Stimulated activated CD8-positive, alpha-beta memory T cell treated with anti-CD3 and anti-CD28 coated beads, Interleukin-15, amount 100 ng/mL, for 4 hours (primary cell): ENCODE measurements at regions not wholly inside any gene's neighbourhood (a gene's known extent, or its start where the extent isn't known, plus 50 kb on each side); places are given as distances from the start of the nearest gene placed in this dataset.

ENCODE experiments used
- DNase-seq, 2 donors: peaks; one replicate each; pipeline ENCODE4 v3.0.0-alpha.2; 2020; ENCODE audit warnings: low read depth in 2 of 2

DNA sequence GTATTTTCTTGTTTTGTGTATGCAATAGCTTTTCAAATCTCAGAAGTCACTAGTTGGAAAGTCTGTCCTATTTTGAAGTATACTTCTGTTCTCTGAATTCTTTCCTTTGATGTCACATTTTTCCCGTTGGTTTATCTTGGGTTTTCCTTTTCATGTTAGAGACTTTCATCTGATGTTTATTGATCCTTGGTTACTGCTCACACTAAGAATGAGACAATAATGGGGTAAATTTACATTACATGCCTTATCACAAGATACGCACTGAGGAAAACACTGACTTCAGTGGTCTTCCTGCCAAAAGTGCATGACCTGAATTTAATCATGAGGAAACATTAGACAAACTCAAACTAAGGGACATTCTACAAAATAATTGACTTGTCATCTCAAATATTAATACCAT lies 63.5 kb upstream of the C1GALT1 start:
- DNase-seq, result no peak

DNA sequence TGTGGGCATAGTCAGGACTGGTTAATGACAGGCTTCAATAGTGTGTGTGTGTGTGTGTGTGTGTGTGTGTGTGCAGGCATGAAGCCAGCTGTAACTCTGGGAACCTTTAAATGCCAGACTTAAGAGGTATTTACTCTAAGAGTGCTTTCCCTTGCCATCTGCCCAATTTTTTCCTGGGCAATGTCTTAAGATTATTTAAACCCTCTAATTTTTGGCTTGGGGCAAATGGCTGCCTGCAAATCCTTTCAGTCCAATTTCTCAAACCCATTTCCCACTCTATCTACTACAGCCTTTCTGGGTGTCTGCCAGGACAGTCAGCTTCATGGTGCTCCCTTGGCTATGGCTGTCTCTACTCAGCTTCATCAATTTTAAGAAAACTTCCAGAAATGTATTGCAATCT lies 62.6 kb upstream of the C1GALT1 start:
- DNase-seq, result no peak

DNA sequence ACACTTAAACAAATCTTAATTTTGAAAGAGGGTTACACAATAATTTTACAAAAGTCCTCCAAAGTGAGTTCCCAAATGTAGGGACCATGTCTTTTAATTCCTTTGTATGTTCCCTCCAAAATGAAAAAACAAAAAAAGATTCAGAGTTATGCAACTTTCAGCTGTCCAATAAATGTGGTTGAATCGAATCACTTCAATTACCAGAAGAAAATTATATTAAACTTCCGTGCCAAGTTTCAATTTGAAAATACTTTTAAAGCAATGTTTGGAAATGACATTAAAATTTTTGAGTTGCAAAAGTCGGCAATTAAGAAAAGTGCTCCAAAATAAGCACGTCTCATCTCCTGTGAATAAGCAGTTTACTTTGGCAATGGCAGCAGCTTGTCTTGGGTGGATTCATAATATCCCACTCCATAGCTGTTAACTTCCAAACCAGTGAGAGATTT lies 60.3 kb upstream of the C1GALT1 start:
- DNase-seq, result no peak

DNA sequence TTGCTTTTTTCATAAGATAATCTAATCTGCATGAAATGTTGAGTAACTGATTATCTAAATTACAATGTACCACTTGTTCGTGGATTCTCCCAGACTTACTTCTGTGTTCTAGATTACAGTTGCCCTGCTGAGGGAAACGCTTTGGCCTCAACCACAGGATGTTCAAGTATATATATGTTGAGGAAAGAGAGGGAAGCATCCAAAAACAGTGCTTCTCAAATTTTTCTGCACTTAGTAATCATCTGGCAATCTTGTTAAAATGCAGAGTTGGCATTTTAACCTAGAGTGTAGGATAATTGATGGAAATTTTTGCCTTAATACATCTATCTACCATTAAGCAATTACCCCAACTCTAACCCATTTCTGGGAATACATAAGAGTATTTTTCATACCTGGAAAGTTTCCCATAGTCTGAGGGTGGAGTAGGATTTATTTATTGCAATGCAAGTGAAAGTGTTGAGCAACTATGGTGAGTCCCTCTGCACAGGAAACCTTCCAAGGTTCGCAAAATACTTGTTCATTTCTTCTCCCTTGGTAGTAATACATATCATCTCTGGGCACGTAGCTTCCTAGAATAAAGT lies 59.6 kb upstream of the C1GALT1 start:
- DNase-seq, result no peak

DNA sequence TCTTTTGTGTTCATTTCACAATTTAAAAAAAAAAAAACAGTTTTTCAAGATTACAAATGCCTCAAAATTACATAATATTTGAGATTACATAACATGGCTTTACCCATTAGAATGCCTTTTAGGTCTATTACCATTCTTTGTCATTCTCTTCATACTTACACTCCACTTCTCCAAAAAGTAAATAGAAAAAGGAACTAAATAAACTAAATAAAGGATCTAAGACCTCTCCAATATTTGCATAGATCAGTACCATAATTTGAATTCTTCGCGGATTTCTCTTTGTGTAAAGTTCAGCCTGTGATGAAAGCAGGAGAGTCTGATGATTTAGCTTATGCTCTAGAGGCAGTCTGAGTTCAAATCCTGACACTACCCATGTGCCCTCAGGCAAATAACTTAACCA lies 56.4 kb upstream of the C1GALT1 start:
- DNase-seq, result no peak

DNA sequence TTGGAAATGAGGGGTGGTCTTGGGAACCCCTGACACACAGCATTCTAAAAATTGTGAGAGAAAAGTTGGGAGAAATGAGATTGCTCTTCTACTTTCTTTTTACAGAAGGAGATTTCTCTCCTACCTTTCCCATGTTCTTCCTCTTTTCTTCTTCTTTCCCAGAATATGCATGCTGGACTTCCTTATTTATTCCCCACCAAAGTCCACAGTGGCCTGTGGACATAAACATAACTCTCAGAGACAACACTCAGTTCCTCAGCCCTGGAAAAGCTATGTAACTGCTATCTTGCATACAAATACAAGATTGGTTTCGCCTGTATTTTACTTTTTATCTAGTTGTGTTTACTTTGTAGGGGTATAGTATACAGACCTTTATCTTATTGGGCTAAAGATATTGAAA lies 54.6 kb upstream of the C1GALT1 start:
- no peak for DNase-seq

DNA sequence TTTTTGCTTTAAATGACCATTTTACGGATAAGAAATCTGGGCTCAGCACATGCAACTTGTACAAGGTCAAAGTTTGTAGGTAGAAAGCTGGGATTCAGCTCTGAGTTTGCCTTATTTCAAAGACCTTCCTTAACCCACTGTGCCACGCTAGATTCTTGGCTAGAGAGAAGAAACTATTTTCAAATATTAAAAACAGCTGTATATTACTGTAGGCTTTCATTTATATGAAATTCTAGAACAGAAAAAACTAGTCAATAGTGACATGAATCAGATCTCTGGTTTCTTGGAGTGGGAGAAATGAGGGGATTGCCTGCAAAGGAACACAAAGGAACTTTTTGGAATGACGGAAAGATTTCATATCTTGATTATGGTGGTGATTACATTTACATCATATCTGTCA lies 53.0 kb upstream of the C1GALT1 start:
- DNase-seq, result no peak

DNA sequence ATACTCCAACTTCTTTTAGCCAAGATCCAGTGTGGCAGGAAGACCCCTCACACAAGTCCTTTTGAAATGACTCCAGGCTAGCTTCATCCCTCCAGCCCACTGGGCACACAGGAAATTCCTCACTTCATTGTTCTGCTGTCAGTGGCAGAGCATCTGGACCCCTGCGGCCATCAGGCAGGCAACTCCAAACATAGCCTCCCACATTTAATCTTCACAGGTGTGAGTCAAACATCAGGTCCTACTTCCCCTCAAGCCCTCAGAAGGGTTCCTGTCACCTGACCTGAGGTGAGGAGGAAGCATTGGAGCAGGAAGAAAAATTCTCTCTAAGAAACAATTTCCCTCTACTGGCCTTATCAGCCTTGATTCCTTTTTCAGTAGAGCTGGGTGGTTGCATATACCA lies 51.1 kb upstream of the C1GALT1 start:
- no peak for DNase-seq
